ENCODE measurements at regions not wholly inside any gene's neighbourhood (a gene's known extent, or its start where the extent isn't known, plus 50 kb on each side); places are given as distances from the start of the nearest gene placed in this dataset.

GRCh38 chr12:24232531-24232930, 283.1 kb upstream of the SOX5 start:
- no peak for TF ChIP-seq CTCF (IDR thresholded peaks at IDR 0.05; ENCODE audit: insufficient read depth, low read length, poor library complexity, severe bottlenecking)
- TF ChIP-seq EZH2phosphoT487 (conservative IDR thresholded peaks at IDR 0.05; ENCODE audit: low read length), result no peak
